HG02798 (cell line): ENCODE measurements at regions not wholly inside any gene's neighbourhood (a gene's known extent, or its start where the extent isn't known, plus 50 kb on each side); places are given as distances from the start of the nearest gene placed in this dataset.

Experiments used
- ATAC-seq: cut with Tn5 transposase; IDR thresholded peaks from one replicate; pipeline ENCODE4 v1.9.1; 2021; ENCODE audit warnings: mild to moderate bottlenecking; ENCODE audit not compliant: unreplicated experiment, poor library complexity

GRCh38 chr4:16284050-16284449 is 57.8 kb upstream of the TAPT1 start:
- ATAC-seq = no peak

GRCh38 chr4:16278178-16278577 is 51.9 kb upstream of the TAPT1 start:
- ATAC-seq = no peak
